SK-N-SH (cell line): ENCODE measurements at regions not wholly inside any gene's neighbourhood (a gene's known extent, or its start where the extent isn't known, plus 50 kb on each side); places are given as distances from the start of the nearest gene placed in this dataset.

ENCODE experiments used
- CTCF ChIA-PET: fragments of 300-600, 350-600 bp; formaldehyde crosslinking; extraction: SDS; loops from one replicate; lab custom pipeline; 2021; lab: Yijun Ruan, JAX
- POLR2A ChIA-PET: fragments of 350-600 bp; sonication (Branson Sonifier 250); formaldehyde crosslinking; extraction: SDS; loops from one replicate; lab custom pipeline; 2020; ENCODE audit warnings: antibody characterized with exemption, inconsistent platforms; lab: Yijun Ruan, JAX
- DNase-seq: peaks from one replicate; pipeline ENCODE4 v3.0.0; 2012
- H2AFZ ChIP-seq: fragments of 200-600 bp; sonication (generic); 2 replicates; pipeline ENCODE4 v1.8.1; 2016; ENCODE audit warnings: antibody characterized with exemption, mild to moderate bottlenecking, low read depth
- H3F3A ChIP-seq: fragments of 200-600 bp; sonication (generic); replicated peaks from 2 replicates; pipeline ENCODE3; 2016; ENCODE audit warnings: antibody characterized with exemption, mild to moderate bottlenecking; ENCODE audit not compliant: insufficient read depth
- H3K27ac ChIP-seq, 2 experiments: fragments of 200-500 bp in 1 of 2; fragments of 200-600 bp in 1 of 2; sonication (Bioruptor generic) in 1 of 2; sonication (generic), shearing (Covaris generic) in 1 of 2; 2 replicates each; pipeline versions ENCODE4 v1.5.1 to v1.6.1; 2014 to 2016; ENCODE audit warnings: low read depth in 2 of 2, inconsistent platforms in 1 of 2, low read length in 1 of 2, mild to moderate bottlenecking in 1 of 2, mixed read lengths in 1 of 2
- H3K27me3 ChIP-seq: fragments of 200-600 bp; sonication (generic), shearing (Covaris generic); 2 replicates; pipeline ENCODE4 v1.6.1; 2016; ENCODE audit warnings: mixed run types; ENCODE audit not compliant: insufficient read depth
- H3K36me3 ChIP-seq, 2 experiments: fragments of 200-500 bp in 1 of 2; fragments of 200-600 bp in 1 of 2; sonication (Bioruptor generic) in 1 of 2; sonication (generic) in 1 of 2; replicated peaks in 1 of 2; 2 replicates each; pipeline versions ENCODE3 to v1.5.1; 2014 to 2016; ENCODE audit warnings: low read length in 1 of 2, mild to moderate bottlenecking in 1 of 2; ENCODE audit not compliant: insufficient read depth in 2 of 2, control insufficient read depth in 1 of 2
- H3K4me1 ChIP-seq, 2 experiments: fragments of 200-500 bp in 1 of 2; fragments of 200-600 bp in 1 of 2; sonication (Bioruptor generic) in 1 of 2; sonication (generic), shearing (Covaris generic) in 1 of 2; 2 replicates each; pipeline versions ENCODE4 v1.5.1 to v1.6.1; 2014 to 2016; ENCODE audit warnings: low read depth in 1 of 2, low read length in 1 of 2, mixed run types in 1 of 2; ENCODE audit not compliant: insufficient read depth in 2 of 2, control insufficient read depth in 1 of 2
- H3K4me2 ChIP-seq: fragments of 200-600 bp; sonication (generic), shearing (Covaris generic); 2 replicates; pipeline ENCODE4 v1.6.1; 2017; ENCODE audit warnings: mixed run types
- H3K4me3 ChIP-seq, 2 experiments: fragments of 200-500 bp in 1 of 2; fragments of 200-600 bp in 1 of 2; sonication (Bioruptor generic) in 1 of 2; sonication (generic), shearing (Covaris generic) in 1 of 2; 2 replicates each; pipeline versions ENCODE4 v1.5.1 to v1.8.1; 2014 to 2016; ENCODE audit warnings: low read depth in 2 of 2, inconsistent platforms in 1 of 2, low read length in 1 of 2, mild to moderate bottlenecking in 1 of 2, mixed read lengths in 1 of 2, moderate library complexity in 1 of 2
- H3K79me2 ChIP-seq: fragments of 200-600 bp; sonication (generic); 2 replicates; pipeline ENCODE4 v1.8.1; 2017; ENCODE audit warnings: mild to moderate bottlenecking; ENCODE audit not compliant: insufficient read depth
- H3K9ac ChIP-seq: fragments of 200-600 bp; sonication (generic); 2 replicates; pipeline ENCODE4 v1.6.1; 2017; ENCODE audit warnings: mixed run types
- H3K9me2 ChIP-seq: fragments of 200-600 bp; sonication (generic); 2 replicates; pipeline ENCODE4 v1.6.1; 2017; ENCODE audit warnings: mixed run types
- H3K9me3 ChIP-seq: fragments of 200-600 bp; sonication (generic); 2 replicates; pipeline ENCODE4 v1.6.1; 2017; ENCODE audit warnings: mixed run types, mild to moderate bottlenecking, moderate library complexity
- H4K20me1 ChIP-seq: fragments of 200-600 bp; sonication (generic); 2 replicates; pipeline ENCODE4 v1.6.1; 2017; ENCODE audit warnings: mild to moderate bottlenecking, mixed run types; ENCODE audit not compliant: insufficient read depth
- CHD2 ChIP-seq: fragments of 150-350 bp; IDR thresholded peaks from 2 replicates; pipeline ENCODE4 v1.6.1; 2018; ENCODE audit warnings: low read length; ENCODE audit not compliant: partially characterized antibody
- CTCF ChIP-seq: fragments of 200-600 bp; sonication (generic); IDR thresholded peaks from 2 replicates; pipeline ENCODE4 v1.6.1; 2017; ENCODE audit warnings: antibody characterized with exemption, mild to moderate bottlenecking, moderate library complexity
- ELF1 ChIP-seq: IDR thresholded peaks from 2 replicates; pipeline ENCODE4 v1.4.0; 2012
- EZH2phosphoT487 ChIP-seq: fragments of 200-600 bp; sonication (generic); IDR thresholded peaks from 2 replicates; pipeline ENCODE4 v1.6.1; 2017; ENCODE audit warnings: low read depth, mixed run types, mild to moderate bottlenecking, antibody characterized with exemption, moderate library complexity, borderline replicate concordance
- FOSL2 ChIP-seq: IDR thresholded peaks from 2 replicates; pipeline ENCODE4 v1.4.0; 2012; ENCODE audit warnings: low read depth, mild to moderate bottlenecking, moderate library complexity, borderline replicate concordance
- FOXJ3 ChIP-seq: sonication (generic); formaldehyde crosslinking; IDR thresholded peaks from 2 replicates; pipeline ENCODE4 v1.5.1; 2020; ENCODE audit warnings: mild to moderate bottlenecking, missing genetic modification reagents
- FOXM1 ChIP-seq: IDR thresholded peaks from 2 replicates; pipeline ENCODE4 v1.4.0; 2012; ENCODE audit warnings: low read depth, mild to moderate bottlenecking
- GABPA ChIP-seq: IDR thresholded peaks from 2 replicates; pipeline ENCODE4 v1.4.0; 2012; ENCODE audit warnings: low read depth, mild to moderate bottlenecking
- GATA2 ChIP-seq: sonication (generic); formaldehyde crosslinking; IDR thresholded peaks from 2 replicates; pipeline ENCODE4 v1.5.0; 2020; ENCODE audit warnings: mild to moderate bottlenecking, missing genetic modification reagents
- IRF3 ChIP-seq: fragments of 150-350 bp; IDR thresholded peaks from 2 replicates; pipeline ENCODE4 v1.6.1; 2016; ENCODE audit warnings: mild to moderate bottlenecking, low read depth, low read length
- MEF2A ChIP-seq: IDR thresholded peaks from 2 replicates; pipeline ENCODE4 v1.4.0; 2012; ENCODE audit warnings: low read depth, borderline replicate concordance
- MXI1 ChIP-seq: IDR thresholded peaks from 2 replicates; pipeline ENCODE4 v1.6.1; 2012; ENCODE audit warnings: mild to moderate bottlenecking, low read depth, low read length, improper control_type of control experiment
- NFIC ChIP-seq: IDR thresholded peaks from 2 replicates; pipeline ENCODE4 v1.4.0; 2012; ENCODE audit warnings: borderline replicate concordance
- POLR2AphosphoS5 ChIP-seq: IDR thresholded peaks from 2 replicates; pipeline ENCODE4 v1.6.1; 2012; ENCODE audit warnings: low read depth, low read length
- RAD21 ChIP-seq: IDR thresholded peaks from 2 replicates; pipeline ENCODE4 v1.6.1; 2012; ENCODE audit warnings: mild to moderate bottlenecking, low read length
- RCOR1 ChIP-seq: fragments of 150-350 bp; IDR thresholded peaks from 2 replicates; pipeline ENCODE4 v1.6.1; 2017; ENCODE audit warnings: antibody characterized with exemption, low read length
- REST ChIP-seq: IDR thresholded peaks from 2 replicates; pipeline ENCODE4 v1.6.1; 2012; ENCODE audit warnings: mild to moderate bottlenecking, low read depth, low read length, moderate library complexity
- RFX5 ChIP-seq: IDR thresholded peaks from 2 replicates; pipeline ENCODE4 v1.6.1; 2012; ENCODE audit warnings: mild to moderate bottlenecking, improper control_type of control experiment, low read length
- RXRA ChIP-seq: IDR thresholded peaks from 2 replicates; pipeline ENCODE4 v1.4.0; 2012; ENCODE audit warnings: low read depth, mild to moderate bottlenecking, borderline replicate concordance
- SIN3A ChIP-seq: IDR thresholded peaks from 2 replicates; pipeline ENCODE4 v1.6.1; 2012; ENCODE audit warnings: low read depth, mild to moderate bottlenecking, low read length, moderate library complexity, borderline replicate concordance
- SMC3 ChIP-seq: IDR thresholded peaks from 2 replicates; pipeline ENCODE4 v1.6.1; 2012; ENCODE audit warnings: low read depth, low read length, improper control_type of control experiment
- TCF12 ChIP-seq: IDR thresholded peaks from 2 replicates; pipeline ENCODE4 v1.4.0; 2012
- USF1 ChIP-seq: IDR thresholded peaks from 2 replicates; pipeline ENCODE4 v1.4.0; 2012; ENCODE audit warnings: low read depth, borderline replicate concordance
- USF2 ChIP-seq: fragments of 150-350 bp; IDR thresholded peaks from 2 replicates; pipeline ENCODE4 v1.6.1; 2017; ENCODE audit warnings: antibody characterized with exemption, low read length, low read depth, borderline replicate concordance
- YY1 ChIP-seq: IDR thresholded peaks from 2 replicates; pipeline ENCODE4 v1.4.0; 2012; ENCODE audit warnings: low read depth, mild to moderate bottlenecking
- ZBTB33 ChIP-seq: IDR thresholded peaks from 2 replicates; pipeline ENCODE4 v1.4.0; 2012; ENCODE audit warnings: low read depth, borderline replicate concordance

- no peaks in the 10 kb centered on the region for H3F3A ChIP-seq
- H3K4me1 ChIP-seq, result no peaks in the 10 kb centered on the region; a peak in 1 of 4 replicates
- no peaks in the 10 kb centered on the region for H3K9me2 ChIP-seq
- H4K20me1 ChIP-seq, result no peaks in the 10 kb centered on the region
- H3K36me3 ChIP-seq, result no peaks in the 10 kb centered on the region
- no peaks in the 10 kb centered on the region for H3K27me3 ChIP-seq
- H3K79me2 ChIP-seq, result no peaks in the 10 kb centered on the region
- no peaks in the 10 kb centered on the region for H3K9me3 ChIP-seq
- no peak overlapping the region for H3K4me2 ChIP-seq
- H2AFZ ChIP-seq, result no peak overlapping the region
- H3K4me3 ChIP-seq, result no peak overlapping the region; a peak in 1 of 4 replicates
- no peak overlapping the region for H3K9ac ChIP-seq
- CTCF ChIA-PET, result interaction anchor here (0.8 to 1.4 kb wide), 5 partner anchors 9 to 630 kb away, joined by 3 to 5 read pairs (median 4); no protein-coding TSS in a partner anchor
- POLR2A ChIA-PET, result no interaction called here
- peak; percentile 9 for DNase-seq
- H3K27ac ChIP-seq, result no peak overlapping the region
- TF ChIP-seq SIN3A, result no peak
- no peak for TF ChIP-seq FOXJ3 (CRISPR knock-in tag)
- TF ChIP-seq ZBTB33, result no peak
- no peak for TF ChIP-seq POLR2AphosphoS5
- no peak for TF ChIP-seq RFX5
- TF ChIP-seq RXRA, result no peak
- no peak for TF ChIP-seq USF1
- TF ChIP-seq ELF1, result no peak
- no peak for TF ChIP-seq GABPA
- no peak for TF ChIP-seq USF2
- TF ChIP-seq CTCF, result peak; percentile 53
- TF ChIP-seq RCOR1, result 0 out of 2 replicates have a peak, but pooled peaks have one; percentile 12
- no peak for TF ChIP-seq EZH2phosphoT487
- no peak for TF ChIP-seq MXI1
- TF ChIP-seq TCF12, result no peak
- TF ChIP-seq SMC3, result peak; percentile 44; the same call in 1 of the 2 replicates
- no peak for TF ChIP-seq CHD2
- TF ChIP-seq GATA2, result no peak
- TF ChIP-seq YY1, result no peak
- no peak for TF ChIP-seq MEF2A
- TF ChIP-seq REST, result no peak
- TF ChIP-seq FOSL2, result no peak
- TF ChIP-seq FOXM1, result no peak
- no peak for TF ChIP-seq IRF3
- peak; percentile 68 for TF ChIP-seq RAD21
- no peak for TF ChIP-seq NFIC
Observed at GRCh38 chr13:105202354-105202753, 1333.1 kb downstream of the EFNB2 start.
